ENCODE measurements at regions not wholly inside any gene's neighbourhood (a gene's known extent, or its start where the extent isn't known, plus 50 kb on each side); places are given as distances from the start of the nearest gene placed in this dataset.

- no peaks in the 10 kb centered on the region for H3K9me3 ChIP-seq (ENCODE audit: control insufficient read depth, insufficient read depth, low read length)
- H3K9me2 ChIP-seq (replicated peaks; ENCODE audit: control insufficient read depth, low read length) = no peaks in the 10 kb centered on the region
- no peaks in the 10 kb centered on the region; the same call in 1 of the 2 replicates for H3K27me3 ChIP-seq (ENCODE audit: control insufficient read depth, low read length)
- no peaks in the 10 kb centered on the region for H4K20me1 ChIP-seq (ENCODE audit: control insufficient read depth, insufficient read depth, low read depth, low read length)
- TF ChIP-seq EZH2phosphoT487 (IDR thresholded peaks at IDR 0.05; ENCODE audit: borderline replicate concordance, low read length) (no peak), CTCF (IDR thresholded peaks at IDR 0.05; ENCODE audit: low read depth, low read length, poor library complexity, severe bottlenecking) (no peak)
- no peak overlapping the region for H3K4me2 ChIP-seq (ENCODE audit: low read length)
- no peak overlapping the region for H3K4me3 ChIP-seq (ENCODE audit: low read length)
- no peak overlapping the region for H3K27ac ChIP-seq (ENCODE audit: low read depth, low read length)
- no peaks in the 10 kb centered on the region for H3F3A ChIP-seq (ENCODE audit: control insufficient read depth, insufficient read depth)
- H3K79me2 ChIP-seq (ENCODE audit: control insufficient read depth, low read length) = no peaks in the 10 kb centered on the region
- no peaks in the 10 kb centered on the region for H3K36me3 ChIP-seq (ENCODE audit: control insufficient read depth, low read length)
- H3K4me1 ChIP-seq (ENCODE audit: control insufficient read depth, low read length) = no peaks in the 10 kb centered on the region
Measured at GRCh38 chr20:5433352-5433751, 116.6 kb upstream of the PROKR2 start.

GRCh38 chr20:5432030-5432429 lies 115.3 kb upstream of the PROKR2 start:
- Histone ChIP-seq H3K27ac (ENCODE audit: low read depth, low read length) (no peak overlapping the region), H3K4me3 (ENCODE audit: low read length) (no peak overlapping the region), H3K4me2 (ENCODE audit: low read length) (no peak overlapping the region), H3K4me1 (ENCODE audit: control insufficient read depth, low read length) (no peaks in the 10 kb centered on the region), H3K27me3 (ENCODE audit: control insufficient read depth, low read length) (no peaks in the 10 kb centered on the region; the same call in 1 of the 2 replicates), H3K9me2 (replicated peaks; ENCODE audit: control insufficient read depth, low read length) (no peaks in the 10 kb centered on the region), H3F3A (ENCODE audit: control insufficient read depth, insufficient read depth) (no peaks in the 10 kb centered on the region), H4K20me1 (ENCODE audit: control insufficient read depth, insufficient read depth, low read depth, low read length) (no peaks in the 10 kb centered on the region), H3K79me2 (ENCODE audit: control insufficient read depth, low read length) (no peaks in the 10 kb centered on the region), H3K36me3 (ENCODE audit: control insufficient read depth, low read length) (no peaks in the 10 kb centered on the region), H3K9me3 (ENCODE audit: control insufficient read depth, insufficient read depth, low read length) (no peaks in the 10 kb centered on the region)
- TF ChIP-seq EZH2phosphoT487 (IDR thresholded peaks at IDR 0.05; ENCODE audit: borderline replicate concordance, low read length) (no peak), CTCF (IDR thresholded peaks at IDR 0.05; ENCODE audit: low read depth, low read length, poor library complexity, severe bottlenecking) (no peak)

- no peak overlapping the region for H3K4me2 ChIP-seq (ENCODE audit: low read length)
- no peak for TF ChIP-seq EZH2phosphoT487 (IDR thresholded peaks at IDR 0.05; ENCODE audit: borderline replicate concordance, low read length)
- TF ChIP-seq CTCF (IDR thresholded peaks at IDR 0.05; ENCODE audit: low read depth, low read length, poor library complexity, severe bottlenecking) = no peak
- no peaks in the 10 kb centered on the region for H3K27me3 ChIP-seq (ENCODE audit: control insufficient read depth, low read length)
- no peaks in the 10 kb centered on the region for H3K79me2 ChIP-seq (ENCODE audit: control insufficient read depth, low read length)
- no peaks in the 10 kb centered on the region for H3K4me1 ChIP-seq (ENCODE audit: control insufficient read depth, low read length)
- H3F3A ChIP-seq (ENCODE audit: control insufficient read depth, insufficient read depth) = no peaks in the 10 kb centered on the region
- no peaks in the 10 kb centered on the region for H3K36me3 ChIP-seq (ENCODE audit: control insufficient read depth, low read length)
- H3K4me3 ChIP-seq (ENCODE audit: low read length) = no peak overlapping the region
- H3K27ac ChIP-seq (ENCODE audit: low read depth, low read length) = no peak overlapping the region
- no peaks in the 10 kb centered on the region for H4K20me1 ChIP-seq (ENCODE audit: control insufficient read depth, insufficient read depth, low read depth, low read length)
- no peaks in the 10 kb centered on the region for H3K9me2 ChIP-seq (replicated peaks; ENCODE audit: control insufficient read depth, low read length)
- H3K9me3 ChIP-seq (ENCODE audit: control insufficient read depth, insufficient read depth, low read length) = no peaks in the 10 kb centered on the region
Measured at GRCh38 chr20:5430670-5431069, 113.9 kb upstream of the PROKR2 start.

- H3K27ac ChIP-seq (ENCODE audit: low read depth, low read length) = no peak overlapping the region
- no peaks in the 10 kb centered on the region for H3F3A ChIP-seq (ENCODE audit: control insufficient read depth, insufficient read depth)
- H3K4me2 ChIP-seq (ENCODE audit: low read length) = no peak overlapping the region
- H3K27me3 ChIP-seq (ENCODE audit: control insufficient read depth, low read length) = peaks cover 9% of the 10 kb centered on the region
- H3K4me3 ChIP-seq (ENCODE audit: low read length) = no peak overlapping the region
- no peaks in the 10 kb centered on the region for H3K4me1 ChIP-seq (ENCODE audit: control insufficient read depth, low read length)
- H4K20me1 ChIP-seq (ENCODE audit: control insufficient read depth, insufficient read depth, low read depth, low read length) = no peaks in the 10 kb centered on the region
- H3K9me2 ChIP-seq (replicated peaks; ENCODE audit: control insufficient read depth, low read length) = no peaks in the 10 kb centered on the region
- H3K79me2 ChIP-seq (ENCODE audit: control insufficient read depth, low read length) = no peaks in the 10 kb centered on the region
- no peaks in the 10 kb centered on the region for H3K36me3 ChIP-seq (ENCODE audit: control insufficient read depth, low read length)
- no peak for TF ChIP-seq CTCF (IDR thresholded peaks at IDR 0.05; ENCODE audit: low read depth, low read length, poor library complexity, severe bottlenecking)
- no peak for TF ChIP-seq EZH2phosphoT487 (IDR thresholded peaks at IDR 0.05; ENCODE audit: borderline replicate concordance, low read length)
- H3K9me3 ChIP-seq (ENCODE audit: control insufficient read depth, insufficient read depth, low read length) = no peaks in the 10 kb centered on the region
Measured at GRCh38 chr20:5426026-5426425, 109.3 kb upstream of the PROKR2 start.
